ENCODE measurements at regions not wholly inside any gene's neighbourhood (a gene's known extent, or its start where the extent isn't known, plus 50 kb on each side); places are given as distances from the start of the nearest gene placed in this dataset.

DNA sequence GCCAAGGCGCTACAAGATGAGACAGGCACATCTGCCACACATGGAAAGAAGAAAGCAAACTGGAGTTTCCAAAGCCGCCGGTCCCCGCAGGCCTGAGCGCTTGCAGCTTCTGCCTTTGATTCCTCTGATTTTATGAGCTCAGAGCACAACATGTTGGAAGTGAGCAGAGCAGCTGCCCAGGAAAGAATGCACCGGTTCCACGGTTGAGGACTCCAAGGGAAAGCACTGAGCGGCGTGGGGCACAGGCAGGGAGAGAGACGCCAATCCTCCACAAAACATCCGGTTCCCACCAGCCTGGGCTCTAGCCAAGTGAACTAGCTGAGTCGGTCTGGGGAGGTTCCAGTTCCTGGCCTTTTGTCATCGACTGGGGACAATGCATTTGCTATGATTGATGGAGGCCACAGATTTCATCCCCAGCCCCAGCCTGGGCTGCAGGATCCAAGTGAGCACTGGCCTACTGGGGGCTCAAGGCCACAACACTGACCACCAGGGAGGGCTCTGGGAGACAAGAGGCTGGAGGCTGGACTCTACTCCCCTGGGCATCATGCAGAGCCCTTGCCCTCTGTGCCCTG, 253.1 kb upstream of the IRF2BP2 start (continued):
- TF ChIP-seq, protein P1, sequence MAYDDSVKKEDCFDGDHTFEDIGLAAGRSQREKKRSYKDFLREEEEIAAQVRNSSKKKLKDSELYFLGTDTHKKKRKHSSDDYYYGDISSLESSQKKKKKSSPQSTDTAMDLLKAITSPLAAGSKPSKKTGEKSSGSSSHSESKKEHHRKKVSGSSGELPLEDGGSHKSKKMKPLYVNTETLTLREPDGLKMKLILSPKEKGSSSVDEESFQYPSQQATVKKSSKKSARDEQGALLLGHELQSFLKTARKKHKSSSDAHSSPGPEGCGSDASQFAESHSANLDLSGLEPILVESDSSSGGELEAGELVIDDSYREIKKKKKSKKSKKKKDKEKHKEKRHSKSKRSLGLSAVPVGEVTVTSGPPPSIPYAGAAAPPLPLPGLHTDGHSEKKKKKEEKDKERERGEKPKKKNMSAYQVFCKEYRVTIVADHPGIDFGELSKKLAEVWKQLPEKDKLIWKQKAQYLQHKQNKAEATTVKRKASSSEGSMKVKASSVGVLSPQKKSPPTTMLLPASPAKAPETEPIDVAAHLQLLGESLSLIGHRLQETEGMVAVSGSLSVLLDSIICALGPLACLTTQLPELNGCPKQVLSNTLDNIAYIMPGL (CRISPR knock-in tag; IDR thresholded peaks at IDR 0.05; ENCODE audit: borderline replicate concordance in 1 of 2, low read depth in 1 of 2) = peak in 1 of 2 experiments; percentile 20; a peak in 1 of 4 replicates
- TF ChIP-seq HHEX (CRISPR knock-in tag; IDR thresholded peaks at IDR 0.05) = no peak
- TF ChIP-seq, protein P2, sequence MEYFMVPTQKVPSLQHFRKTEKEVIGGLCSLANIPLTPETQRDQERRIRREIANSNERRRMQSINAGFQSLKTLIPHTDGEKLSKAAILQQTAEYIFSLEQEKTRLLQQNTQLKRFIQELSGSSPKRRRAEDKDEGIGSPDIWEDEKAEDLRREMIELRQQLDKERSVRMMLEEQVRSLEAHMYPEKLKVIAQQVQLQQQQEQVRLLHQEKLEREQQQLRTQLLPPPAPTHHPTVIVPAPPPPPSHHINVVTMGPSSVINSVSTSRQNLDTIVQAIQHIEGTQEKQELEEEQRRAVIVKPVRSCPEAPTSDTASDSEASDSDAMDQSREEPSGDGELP (IDR thresholded peaks at IDR 0.05; ENCODE audit: borderline replicate concordance, low read depth) = no peak; the same call in 1 of the 2 replicates
- TF ChIP-seq, protein P3, sequence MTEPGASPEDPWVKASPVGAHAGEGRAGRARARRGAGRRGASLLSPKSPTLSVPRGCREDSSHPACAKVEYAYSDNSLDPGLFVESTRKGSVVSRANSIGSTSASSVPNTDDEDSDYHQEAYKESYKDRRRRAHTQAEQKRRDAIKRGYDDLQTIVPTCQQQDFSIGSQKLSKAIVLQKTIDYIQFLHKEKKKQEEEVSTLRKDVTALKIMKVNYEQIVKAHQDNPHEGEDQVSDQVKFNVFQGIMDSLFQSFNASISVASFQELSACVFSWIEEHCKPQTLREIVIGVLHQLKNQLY (CRISPR knock-in tag; IDR thresholded peaks at IDR 0.05) = no peak
- TF ChIP-seq ZNF615 (CRISPR knock-in tag; IDR thresholded peaks at IDR 0.05; ENCODE audit: borderline replicate concordance) = no peak
- no peak for TF ChIP-seq SP5 (CRISPR knock-in tag; IDR thresholded peaks at IDR 0.05; ENCODE audit: borderline replicate concordance, low read depth)
- TF ChIP-seq SNAPC5 (CRISPR knock-in tag; IDR thresholded peaks at IDR 0.05; ENCODE audit: borderline replicate concordance) = no peak
- no peak for TF ChIP-seq MIXL1 (CRISPR knock-in tag; IDR thresholded peaks at IDR 0.05)
- peak; percentile 46; the same call in 1 of the 2 replicates for TF ChIP-seq POGZ (CRISPR knock-in tag; IDR thresholded peaks at IDR 0.05)
- no peak for TF ChIP-seq ZNF251 (CRISPR knock-in tag; IDR thresholded peaks at IDR 0.05)
- TF ChIP-seq ZNF451 (CRISPR knock-in tag; IDR thresholded peaks at IDR 0.05) = no peak
- no peak for TF ChIP-seq ZNF44 (CRISPR knock-in tag; IDR thresholded peaks at IDR 0.05)
- no peak for TF ChIP-seq TBX3 (IDR thresholded peaks at IDR 0.05; ENCODE audit: borderline replicate concordance)
- no peak for TF ChIP-seq NONO (IDR thresholded peaks at IDR 0.05)
- TF ChIP-seq NONO (CRISPR knock-in tag; conservative IDR thresholded peaks at IDR 0.05) = no peak
- no peak for TF ChIP-seq SRF (IDR thresholded peaks at IDR 0.05; ENCODE audit: low read depth, low read length)
- peak; percentile 66; the same call in 1 of the 2 replicates for TF ChIP-seq MYPOP (CRISPR knock-in tag; IDR thresholded peaks at IDR 0.05)
- TF ChIP-seq, protein P4, sequence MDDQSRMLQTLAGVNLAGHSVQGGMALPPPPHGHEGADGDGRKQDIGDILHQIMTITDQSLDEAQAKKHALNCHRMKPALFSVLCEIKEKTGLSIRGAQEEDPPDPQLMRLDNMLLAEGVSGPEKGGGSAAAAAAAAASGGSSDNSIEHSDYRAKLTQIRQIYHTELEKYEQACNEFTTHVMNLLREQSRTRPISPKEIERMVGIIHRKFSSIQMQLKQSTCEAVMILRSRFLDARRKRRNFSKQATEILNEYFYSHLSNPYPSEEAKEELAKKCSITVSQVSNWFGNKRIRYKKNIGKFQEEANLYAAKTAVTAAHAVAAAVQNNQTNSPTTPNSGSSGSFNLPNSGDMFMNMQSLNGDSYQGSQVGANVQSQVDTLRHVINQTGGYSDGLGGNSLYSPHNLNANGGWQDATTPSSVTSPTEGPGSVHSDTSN (CRISPR knock-in tag; IDR thresholded peaks at IDR 0.05; ENCODE audit: borderline replicate concordance) = no peak
- no peak; the same call in 1 of the 2 replicates for TF ChIP-seq NCOA2 (CRISPR knock-in tag; IDR thresholded peaks at IDR 0.05)
